HepG2 (cell line): ENCODE measurements at regions not wholly inside any gene's neighbourhood (a gene's known extent, or its start where the extent isn't known, plus 50 kb on each side); places are given as distances from the start of the nearest gene placed in this dataset.
A peak's percentile ranks its signal among the peaks of the same experiment; 100 is the strongest.

Source experiments
- CBX1 ChIP-seq: IDR thresholded peaks from one replicate; pipeline ENCODE4 v1.6.1; 2016; ENCODE audit warnings: antibody characterized with exemption, low read depth
- FOXJ3 ChIP-seq: sonication (generic); formaldehyde crosslinking; IDR thresholded peaks from 2 replicates; pipeline ENCODE4 v1.4.0; 2020; ENCODE audit warnings: missing genetic modification reagents, mild to moderate bottlenecking, borderline replicate concordance
- GTF2F1 ChIP-seq: fragments of 150-350 bp; IDR thresholded peaks from 2 replicates; pipeline ENCODE4 v1.6.1; 2014; ENCODE audit warnings: low read length
- HDAC6 ChIP-seq: fragments of 200-600 bp; sonication (generic); IDR thresholded peaks from 2 replicates; pipeline ENCODE4 v1.7.0; 2017; ENCODE audit warnings: mild to moderate bottlenecking, antibody characterized with exemption, low read length, low read depth
- IKZF1 ChIP-seq: fragments of 450-650 bp; IDR thresholded peaks from 2 replicates; pipeline ENCODE4 v1.7.1; 2016
- NFIB ChIP-seq: sonication (generic); formaldehyde crosslinking; IDR thresholded peaks from 2 replicates; pipeline ENCODE4 v1.9.0; 2021; ENCODE audit warnings: missing genetic modification reagents, mild to moderate bottlenecking, borderline replicate concordance
- NFRKB ChIP-seq: fragments of 450-650 bp; IDR thresholded peaks from 2 replicates; pipeline ENCODE4 v1.6.1; 2017
- NRL ChIP-seq: sonication (generic); formaldehyde crosslinking; IDR thresholded peaks from 2 replicates; pipeline ENCODE4 v1.5.0; 2020; ENCODE audit warnings: missing genetic modification reagents, mild to moderate bottlenecking, moderate library complexity, borderline replicate concordance
- PLRG1 ChIP-seq: fragments of 450-650 bp; conservative IDR thresholded peaks from 2 replicates; pipeline ENCODE4 v1.6.1; 2016
- RFXANK ChIP-seq: IDR thresholded peaks from 2 replicates; pipeline ENCODE4 v1.6.1; 2016
- SMC3 ChIP-seq: IDR thresholded peaks from 2 replicates; pipeline ENCODE4 v1.6.1; 2011; ENCODE audit warnings: low read length, improper control_type of control experiment
- SRSF1 ChIP-seq: fragments of 200-400 bp; formaldehyde crosslinking; optimal IDR thresholded peaks from 2 replicates; pipeline ENCODE3; 2017; ENCODE audit warnings: mild to moderate bottlenecking, low read depth, low read length, moderate library complexity
- TMF1 ChIP-seq: sonication (generic); formaldehyde crosslinking; IDR thresholded peaks from 2 replicates; pipeline ENCODE4 v1.8.1; 2022; ENCODE audit warnings: low read depth, missing genetic modification reagents
- ZBTB40 ChIP-seq, 2 experiments: fragments of 450-650 bp in 1 of 2; sonication (generic) in 1 of 2; formaldehyde crosslinking in 1 of 2; IDR thresholded peaks; 2 replicates each; pipeline versions ENCODE4 v1.6.1 to v1.8.0; 2016 to 2022; ENCODE audit warnings: antibody characterized with exemption in 1 of 2, mild to moderate bottlenecking in 1 of 2, missing genetic modification reagents in 1 of 2
- ZBTB43 ChIP-seq: sonication (generic); formaldehyde crosslinking; conservative IDR thresholded peaks from 2 replicates; pipeline ENCODE4 v1.4.0; 2020; ENCODE audit warnings: missing genetic modification reagents
- ZBTB8A ChIP-seq: sonication (generic); formaldehyde crosslinking; IDR thresholded peaks from 2 replicates; pipeline ENCODE4 v1.4.0; 2020; ENCODE audit warnings: mild to moderate bottlenecking, low read depth, missing genetic modification reagents, borderline replicate concordance
- ZIK1 ChIP-seq: sonication (generic); formaldehyde crosslinking; IDR thresholded peaks from 2 replicates; pipeline ENCODE4 v1.5.0; 2020; ENCODE audit warnings: mild to moderate bottlenecking, low read depth, missing genetic modification reagents, borderline replicate concordance
- ZNF10 ChIP-seq: sonication (generic); formaldehyde crosslinking; IDR thresholded peaks from 2 replicates; pipeline ENCODE4 v1.4.0; 2020; ENCODE audit warnings: mild to moderate bottlenecking, low read depth, missing genetic modification reagents, borderline replicate concordance
- ZNF124 ChIP-seq: sonication (generic); formaldehyde crosslinking; IDR thresholded peaks from 2 replicates; pipeline ENCODE4 v1.4.0; 2020; ENCODE audit warnings: missing genetic modification reagents
- ZNF547 ChIP-seq: sonication (generic); formaldehyde crosslinking; IDR thresholded peaks from 2 replicates; pipeline ENCODE4 v1.5.1; 2020; ENCODE audit warnings: mild to moderate bottlenecking, missing genetic modification reagents
- ZNF724P ChIP-seq: sonication (generic); formaldehyde crosslinking; IDR thresholded peaks from 2 replicates; pipeline ENCODE4 v1.8.0; 2022; ENCODE audit warnings: missing genetic modification reagents, borderline replicate concordance
- ZNF737 ChIP-seq: sonication (generic); formaldehyde crosslinking; IDR thresholded peaks from 2 replicates; pipeline ENCODE4 v1.5.0; 2020; ENCODE audit warnings: missing genetic modification reagents, mild to moderate bottlenecking, borderline replicate concordance
- ZNF768 ChIP-seq: sonication (generic); formaldehyde crosslinking; IDR thresholded peaks from 2 replicates; pipeline ENCODE4 v1.4.0; 2020; ENCODE audit warnings: missing genetic modification reagents

- peak; percentile 73; the same call in 1 of the 2 replicates for TF ChIP-seq FOXJ3 (CRISPR knock-in tag)
- no peak for TF ChIP-seq PLRG1
- no peak for TF ChIP-seq SRSF1
- no peak for TF ChIP-seq ZBTB40 (IDR thresholded peaks at IDR 0.05)
- no peak for TF ChIP-seq ZBTB40 (CRISPR knock-in tag; IDR thresholded peaks at IDR 0.05)
- TF ChIP-seq IKZF1, result no peak
- TF ChIP-seq TMF1, result no peak
- TF ChIP-seq RFXANK (CRISPR knock-in tag), result no peak
- no peak for TF ChIP-seq ZNF768
- no peak for TF ChIP-seq CBX1
- TF ChIP-seq GTF2F1, result no peak
- TF ChIP-seq ZNF547 (CRISPR knock-in tag), result no peak
- TF ChIP-seq ZNF724P (CRISPR knock-in tag), result no peak
- no peak for TF ChIP-seq ZBTB8A
- TF ChIP-seq NFRKB, result no peak
- TF ChIP-seq NRL, result no peak
- no peak for TF ChIP-seq HDAC6
- TF ChIP-seq ZNF10 (CRISPR knock-in tag), result no peak
- no peak for TF ChIP-seq ZNF124 (CRISPR knock-in tag)
- no peak for TF ChIP-seq ZBTB43 (CRISPR knock-in tag)
- TF ChIP-seq ZIK1 (CRISPR knock-in tag), result no peak
- no peak for TF ChIP-seq NFIB
- no peak for TF ChIP-seq SMC3
- no peak for TF ChIP-seq ZNF737
Observed at GRCh38 chr1:212228591-212229119, 56.6 kb upstream of the PPP2R5A start (continued).
